ENCODE measurements at regions not wholly inside any gene's neighbourhood (a gene's known extent, or its start where the extent isn't known, plus 50 kb on each side); places are given as distances from the start of the nearest gene placed in this dataset.

- no peak for DNase-seq (ENCODE audit: low read depth)
- no peak for TF ChIP-seq CTCF (IDR thresholded peaks at IDR 0.05; ENCODE audit: insufficient read depth, low read depth, low read length)
- H3K4me3 ChIP-seq (ENCODE audit: low read depth, low read length): no peak overlapping the region
Observed at GRCh38 chr16:61596655-61597054, 439.6 kb downstream of the CDH8 start.

GRCh38 chr16:61595605-61596004 is 440.6 kb downstream of the CDH8 start:
- no peak for DNase-seq (ENCODE audit: low read depth)
- H3K4me3 ChIP-seq (ENCODE audit: low read depth, low read length): no peak overlapping the region
- TF ChIP-seq CTCF (IDR thresholded peaks at IDR 0.05; ENCODE audit: insufficient read depth, low read depth, low read length): no peak

GRCh38 chr16:61590577-61590976 is 445.7 kb downstream of the CDH8 start:
- no peak for TF ChIP-seq CTCF (IDR thresholded peaks at IDR 0.05; ENCODE audit: insufficient read depth, low read depth, low read length)
- H3K4me3 ChIP-seq (ENCODE audit: low read depth, low read length): no peak overlapping the region
- DNase-seq (ENCODE audit: low read depth): no peak

GRCh38 chr16:61587526-61587925 is 448.7 kb downstream of the CDH8 start:
- no peak for TF ChIP-seq CTCF (IDR thresholded peaks at IDR 0.05; ENCODE audit: insufficient read depth, low read depth, low read length)
- H3K4me3 ChIP-seq (ENCODE audit: low read depth, low read length): no peak overlapping the region
- no peak for DNase-seq (ENCODE audit: low read depth)

GRCh38 chr16:61581417-61582046 is 454.7 kb downstream of the CDH8 start:
- DNase-seq (ENCODE audit: low read depth): no peak
- no peak for TF ChIP-seq CTCF (IDR thresholded peaks at IDR 0.05; ENCODE audit: insufficient read depth, low read depth, low read length)
- H3K4me3 ChIP-seq (ENCODE audit: low read depth, low read length): no peak overlapping the region

GRCh38 chr16:61580579-61580978 is 455.7 kb downstream of the CDH8 start:
- no peak for DNase-seq (ENCODE audit: low read depth)
- no peak overlapping the region for H3K4me3 ChIP-seq (ENCODE audit: low read depth, low read length)
- TF ChIP-seq CTCF (IDR thresholded peaks at IDR 0.05; ENCODE audit: insufficient read depth, low read depth, low read length): no peak

GRCh38 chr16:61579195-61579594 is 457.0 kb downstream of the CDH8 start:
- TF ChIP-seq CTCF (IDR thresholded peaks at IDR 0.05; ENCODE audit: insufficient read depth, low read depth, low read length): no peak
- no peak overlapping the region for H3K4me3 ChIP-seq (ENCODE audit: low read depth, low read length)
- DNase-seq (ENCODE audit: low read depth): no peak

All from fibroblast of villous mesenchyme (primary cell).